GM12878 (cell line): ENCODE measurements at regions not wholly inside any gene's neighbourhood (a gene's known extent, or its start where the extent isn't known, plus 50 kb on each side); places are given as distances from the start of the nearest gene placed in this dataset.

Source experiments
- ATAC-seq: fragments of 200-7000 bp; cut with Tn5 transposase; 3 replicates; pipeline ENCODE4 v1.9.1; 2020; ENCODE audit warnings: mild to moderate bottlenecking, moderate library complexity
- BruUV-seq: library from RNA; stranded (reverse); fragments of 400-500 nt; replicated peaks from 2 replicates; lab custom pipeline; 2021; lab: Mats Ljungman, UMichigan
- CTCF ChIA-PET: fragments of 300-600 bp; sonication (Branson Sonifier 250); formaldehyde crosslinking; extraction: SDS; loops from one replicate; lab custom pipeline; 2021; ENCODE audit warnings: inconsistent platforms; lab: Yijun Ruan, JAX
- POLR2A ChIA-PET: fragments of 350-600 bp; formaldehyde crosslinking; extraction: SDS; loops from one replicate; lab custom pipeline; 2021; ENCODE audit warnings: inconsistent platforms; lab: Charles Lee
- RAD21 ChIA-PET: fragments of 300-600 bp; sonication (Branson Sonifier 250); formaldehyde crosslinking; loops from one replicate; lab custom pipeline; 2023; ENCODE audit warnings: antibody characterized with exemption; ENCODE audit not compliant: unreplicated experiment; lab: Charles Lee
- SMC1A ChIA-PET: fragments of 300-600 bp; sonication (Branson Sonifier 250); formaldehyde crosslinking; loops from one replicate; lab custom pipeline; 2023; ENCODE audit not compliant: unreplicated experiment, uncharacterized antibody; lab: Charles Lee
- DNase-seq: peaks from one replicate; pipeline ENCODE4 v3.0.0-alpha.2; 2011; ENCODE audit warnings: low read depth, low spot score
- FAIRE-seq: peaks from 3 replicates; lab custom pipeline; 2011; peaks lifted over from hg19 to GRCh38; lab: Jason Lieb, UNC
- H2AFZ ChIP-seq: 2 replicates; pipeline ENCODE4 v1.6.0; 2011; ENCODE audit warnings: low read depth, low read length, control low read depth; ENCODE audit not compliant: control insufficient read depth
- H3K27ac ChIP-seq: 2 replicates; pipeline ENCODE4 v1.5.1; 2011; ENCODE audit warnings: control low read depth; ENCODE audit not compliant: control insufficient read depth, insufficient read depth
- H3K27me3 ChIP-seq, 2 experiments: replicated peaks in 1 of 2; 2 replicates each; pipeline versions ENCODE4 v1.6.0 to v1.6.1; 2011; ENCODE audit warnings: low read length in 1 of 2; ENCODE audit not compliant: control insufficient read depth in 2 of 2, insufficient read depth in 2 of 2
- H3K36me3 ChIP-seq, 2 experiments: 2 replicates each; pipeline ENCODE4 v1.5.1; 2011; ENCODE audit warnings: low read length in 1 of 2; ENCODE audit not compliant: control insufficient read depth in 2 of 2, insufficient read depth in 2 of 2
- H3K4me1 ChIP-seq: 2 replicates; pipeline ENCODE4 v1.6.1; 2011; ENCODE audit warnings: mild to moderate bottlenecking, low read length, moderate library complexity, mixed read lengths; ENCODE audit not compliant: control insufficient read depth, insufficient read depth
- H3K4me2 ChIP-seq: 2 replicates; pipeline ENCODE4 v1.6.0; 2011; ENCODE audit warnings: control low read depth; ENCODE audit not compliant: control insufficient read depth, insufficient read depth
- H3K4me3 ChIP-seq: fragments of 200-600 bp; sonication (generic); 2 replicates; pipeline ENCODE4 v1.5.1; 2016
- H3K79me2 ChIP-seq: 2 replicates; pipeline ENCODE4 v1.6.0; 2011; ENCODE audit warnings: low read length; ENCODE audit not compliant: control insufficient read depth, insufficient read depth
- H3K9ac ChIP-seq: 2 replicates; pipeline ENCODE4 v1.8.0; 2011; ENCODE audit warnings: low read length, control low read depth, mixed read lengths; ENCODE audit not compliant: control insufficient read depth, insufficient read depth
- H3K9me3 ChIP-seq: replicated peaks from 3 replicates; pipeline ENCODE4 v1.5.1; 2011; ENCODE audit warnings: mild to moderate bottlenecking, low read length; ENCODE audit not compliant: control insufficient read depth, insufficient read depth
- H4K20me1 ChIP-seq: 2 replicates; pipeline ENCODE4 v1.6.0; 2011; ENCODE audit not compliant: control insufficient read depth, insufficient read depth
- BHLHE40 ChIP-seq, 2 experiments: fragments of 450-650 bp in 1 of 2; IDR thresholded peaks; 2 replicates each; pipeline ENCODE4 v1.6.1; 2011 to 2017; ENCODE audit warnings: low read depth in 2 of 2, borderline replicate concordance in 1 of 2, improper control_type of control experiment in 1 of 2, low read length in 1 of 2, mild to moderate bottlenecking in 1 of 2
- NFIC ChIP-seq: IDR thresholded peaks from 2 replicates; pipeline ENCODE4 v1.6.1; 2012; ENCODE audit warnings: low read depth, mild to moderate bottlenecking, inconsistent platforms, low read length, moderate library complexity
- SP1 ChIP-seq: IDR thresholded peaks from one replicate; pipeline ENCODE4 v1.6.1; 2011; ENCODE audit warnings: low read depth, low read length
- SRF ChIP-seq, 2 experiments: IDR thresholded peaks; 2 replicates each; pipeline ENCODE4 v1.6.1; 2011; ENCODE audit warnings: low read depth in 2 of 2, low read length in 2 of 2, mild to moderate bottlenecking in 1 of 2, moderate library complexity in 1 of 2
- WGBS: methylation state at CpG from one replicate; pipeline ENCODE4 v1.1.6; 2016; ENCODE audit warnings: low lambda C conversion rate; ENCODE audit not compliant: insufficient replicate concordance, insufficient coverage; ENCODE audit errors: missing lambda C conversion rate; 5-methylcytosine and 5-hydroxymethylcytosine counted together
- in situ Hi-C: fragments of 300-500 bp; cut with MboI; formaldehyde crosslinking; loops from 9 replicates; pipeline ENCODE4 v1.14.3; 2018; ENCODE audit warnings: mixed read lengths
- intact Hi-C: fragments of 100-400 bp; cut with micrococcal nuclease; formaldehyde crosslinking; loops from one replicate; pipeline ENCODE4 v1.14.2; 2022; ENCODE audit not compliant: unreplicated experiment
- TF ChIP-seq, protein P1 (sequence below): fragments of 150-350 bp; IDR thresholded peaks from 2 replicates; pipeline ENCODE4 v1.6.1; 2014; ENCODE audit warnings: mild to moderate bottlenecking, low read depth, low read length

DNA sequence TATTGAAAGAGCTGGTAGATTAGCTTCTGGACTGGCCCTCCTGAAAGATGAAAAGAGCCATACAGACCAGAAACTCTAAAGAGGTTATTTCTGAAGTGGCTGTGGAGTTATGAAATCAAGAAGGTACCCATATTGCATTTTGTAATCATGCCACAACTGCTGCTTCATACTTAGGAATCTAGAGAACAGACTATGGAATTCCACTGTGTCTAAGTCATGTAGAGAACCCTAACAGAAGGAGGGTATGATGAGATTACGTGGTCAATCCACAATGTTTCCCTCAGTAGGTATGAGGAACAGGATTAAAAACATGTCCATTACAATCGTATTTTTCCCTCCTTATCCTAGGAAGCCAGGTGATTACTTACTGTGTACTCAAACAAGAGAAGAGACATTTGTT is 708.8 kb downstream of the RERGL start:
- POLR2A ChIA-PET, result no interaction called here
- no peaks in the 10 kb centered on the region for H3K79me2 ChIP-seq
- H3K36me3 ChIP-seq, result no peaks in the 10 kb centered on the region
- in situ Hi-C loops (no loop called here), intact Hi-C loops (no loop called here)
- H3K4me3 ChIP-seq, result no peak overlapping the region
- SMC1A ChIA-PET, result no interaction called here
- no peak overlapping the region for H3K9ac ChIP-seq
- ATAC-seq, result no peak
- no peak overlapping the region for H2AFZ ChIP-seq
- no peaks in the 10 kb centered on the region for H3K4me1 ChIP-seq
- TF ChIP-seq SRF (IDR thresholded peaks at IDR 0.05; ENCODE audit: low read depth in 2 of 2, low read length in 2 of 2) (no peak), NFIC (no peak)
- TF ChIP-seq, all 136 proteins: peak for 0
- no peaks in the 10 kb centered on the region for H3K9me3 ChIP-seq
- BruUV-seq, result no TSS peak
- no peak for FAIRE-seq
- no peaks in the 10 kb centered on the region for H3K27me3 ChIP-seq
- no peak for DNase-seq
- no peaks in the 10 kb centered on the region for H4K20me1 ChIP-seq
- 0% methylated on average over 2 of the region's 2 CpGs for WGBS
- no peak overlapping the region for H3K27ac ChIP-seq
- ChIA-PET CTCF (no interaction called here), RAD21 (no interaction called here)
- H3K4me2 ChIP-seq, result no peak overlapping the region

DNA sequence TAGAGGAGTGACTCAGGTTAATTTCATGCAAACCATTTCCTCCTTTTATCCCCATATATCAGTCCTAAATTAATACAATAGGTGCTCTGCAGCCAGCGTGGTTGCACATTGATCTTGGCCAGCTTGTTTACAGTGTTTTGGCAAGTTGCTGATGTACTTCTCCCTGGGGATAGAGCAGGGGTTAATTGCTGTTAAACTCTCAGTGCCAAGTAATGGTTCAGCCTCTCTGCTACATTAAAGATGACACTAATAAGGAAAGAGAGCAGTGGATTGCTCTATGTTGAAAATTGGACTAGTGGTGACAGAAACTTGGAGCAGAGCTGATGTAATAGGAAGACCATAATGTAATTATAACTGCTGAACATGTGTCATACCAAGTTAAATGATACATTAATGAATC is 717.5 kb downstream of the RERGL start:
- no peak for TF ChIP-seq BHLHE40 (IDR thresholded peaks at IDR 0.05; ENCODE audit: borderline replicate concordance in 1 of 2, low read depth in 2 of 2, low read length in 1 of 2)
- TF ChIP-seq SP1, result no peak
- TF ChIP-seq, protein P1, sequence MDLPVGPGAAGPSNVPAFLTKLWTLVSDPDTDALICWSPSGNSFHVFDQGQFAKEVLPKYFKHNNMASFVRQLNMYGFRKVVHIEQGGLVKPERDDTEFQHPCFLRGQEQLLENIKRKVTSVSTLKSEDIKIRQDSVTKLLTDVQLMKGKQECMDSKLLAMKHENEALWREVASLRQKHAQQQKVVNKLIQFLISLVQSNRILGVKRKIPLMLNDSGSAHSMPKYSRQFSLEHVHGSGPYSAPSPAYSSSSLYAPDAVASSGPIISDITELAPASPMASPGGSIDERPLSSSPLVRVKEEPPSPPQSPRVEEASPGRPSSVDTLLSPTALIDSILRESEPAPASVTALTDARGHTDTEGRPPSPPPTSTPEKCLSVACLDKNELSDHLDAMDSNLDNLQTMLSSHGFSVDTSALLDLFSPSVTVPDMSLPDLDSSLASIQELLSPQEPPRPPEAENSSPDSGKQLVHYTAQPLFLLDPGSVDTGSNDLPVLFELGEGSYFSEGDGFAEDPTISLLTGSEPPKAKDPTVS, result no peak
- POLR2A ChIA-PET, result no interaction called here
- Histone ChIP-seq H3K4me2 (no peak overlapping the region), H3K36me3 (no peaks in the 10 kb centered on the region), H3K4me3 (no peak overlapping the region), H3K9ac (no peak overlapping the region), H3K9me3 (no peaks in the 10 kb centered on the region), H3K4me1 (no peaks in the 10 kb centered on the region), H3K27me3 (no peaks in the 10 kb centered on the region), H4K20me1 (no peaks in the 10 kb centered on the region), H3K79me2 (no peaks in the 10 kb centered on the region), H3K27ac (no peak overlapping the region), H2AFZ (no peak overlapping the region)
- CTCF ChIA-PET, result no interaction called here
- no peak for FAIRE-seq
- no peak for ATAC-seq
- no TSS peak for BruUV-seq
- RAD21 ChIA-PET, result no interaction called here
- SMC1A ChIA-PET, result no interaction called here
- WGBS, result 25% methylated on average over 1 of the region's 1 CpG
- no peak for DNase-seq
- intact Hi-C loops, result no loop called here
- in situ Hi-C loops, result no loop called here
